Panc1 (cell line): ENCODE measurements at regions not wholly inside any gene's neighbourhood (a gene's known extent, or its start where the extent isn't known, plus 50 kb on each side); places are given as distances from the start of the nearest gene placed in this dataset.

Experiments used
- CTCF ChIP-seq: fragments of 450-650 bp; IDR thresholded peaks from 2 replicates; pipeline ENCODE4 v1.5.1; 2017; ENCODE audit warnings: mild to moderate bottlenecking
- POLR2AphosphoS5 ChIP-seq: IDR thresholded peaks from 2 replicates; pipeline ENCODE4 v1.6.1; 2012; ENCODE audit warnings: mild to moderate bottlenecking, low read depth, low read length, moderate library complexity
- REST ChIP-seq, 2 experiments: IDR thresholded peaks; 2 replicates each; pipeline ENCODE4 v1.6.1; 2011 to 2012; ENCODE audit warnings: low read depth in 2 of 2, control low read depth in 1 of 2, low read length in 1 of 2, mild to moderate bottlenecking in 1 of 2, moderate library complexity in 1 of 2; ENCODE audit not compliant: insufficient read depth in 1 of 2
- SIN3A ChIP-seq: IDR thresholded peaks from 2 replicates; pipeline ENCODE4 v1.6.1; 2012; ENCODE audit warnings: low read depth, mild to moderate bottlenecking, low read length, moderate library complexity, borderline replicate concordance; ENCODE audit not compliant: insufficient read depth

- no peak for TF ChIP-seq CTCF
- TF ChIP-seq POLR2AphosphoS5: no peak
- no peak for TF ChIP-seq SIN3A
- TF ChIP-seq REST (IDR thresholded peaks at IDR 0.05; ENCODE audit: insufficient read depth in 1 of 2, low read depth in 2 of 2, low read length in 1 of 2): no peak
These were observed 272.1 kb downstream of the SP3 start for GRCh38 chr2:173693044-173693589.
